HCT116 (cell line): ENCODE measurements at regions not wholly inside any gene's neighbourhood (a gene's known extent, or its start where the extent isn't known, plus 50 kb on each side); places are given as distances from the start of the nearest gene placed in this dataset.

Experiments used
- ATAC-seq: fragments of 200-7000 bp; cut with Tn5 transposase; 2 replicates; pipeline ENCODE4 v1.9.1; 2020; ENCODE audit warnings: mild to moderate bottlenecking, moderate library complexity
- BruUV-seq: library from RNA; stranded (reverse); fragments of 400-500 nt; replicated peaks from 2 replicates; lab custom pipeline; 2021; lab: Mats Ljungman, UMichigan
- CTCF ChIA-PET: fragments of 300-600 bp; sonication (Branson Sonifier 250); formaldehyde crosslinking; loops from one replicate; lab custom pipeline; 2021; ENCODE audit warnings: antibody characterized with exemption; lab: Charles Lee
- POLR2A ChIA-PET: fragments of 300-600, 350-600 bp; sonication (Branson Sonifier 250); formaldehyde crosslinking; loops from one replicate; lab custom pipeline; 2021; ENCODE audit warnings: antibody characterized with exemption; lab: Charles Lee
- RAD21 ChIA-PET, 2 experiments: fragments of 300-600 bp; sonication (Branson Sonifier 250); formaldehyde crosslinking; loops; one replicate each; lab custom pipeline; 2023; ENCODE audit warnings: low total read pairs in 2 of 2; ENCODE audit not compliant: uncharacterized antibody in 2 of 2, unreplicated experiment in 2 of 2, low non-redundant PET in 1 of 2; lab: Charles Lee
- DNase-seq: peaks from one replicate; pipeline ENCODE4 v3.0.0-alpha.2; 2010; ENCODE audit warnings: low read depth, low spot score
- H2AFZ ChIP-seq: fragments of 200-600 bp; shearing (Covaris generic), sonication (generic); 2 replicates; pipeline ENCODE4 v1.6.1; 2017; ENCODE audit warnings: low read depth, mixed run types, mixed read lengths, antibody characterized with exemption, low read length; ENCODE audit not compliant: poor library complexity, severe bottlenecking
- H3K27ac ChIP-seq: 2 replicates; pipeline ENCODE4 v1.5.1; 2012; ENCODE audit warnings: low read depth, low read length
- H3K27me3 ChIP-seq: fragments of 200-600 bp; sonication (generic); 2 replicates; pipeline ENCODE4 v1.6.1; 2016; ENCODE audit warnings: mixed run types, low read length, mixed read lengths; ENCODE audit not compliant: insufficient read depth
- H3K36me3 ChIP-seq, 2 experiments: fragments of 200-500 bp in 1 of 2; fragments of 200-600 bp in 1 of 2; sonication (Bioruptor generic) in 1 of 2; sonication (generic) in 1 of 2; 2 replicates each; pipeline versions ENCODE4 v1.5.1 to v1.6.1; 2014 to 2016; ENCODE audit warnings: low read length in 2 of 2, inconsistent platforms in 1 of 2, mixed read lengths in 1 of 2, mixed run types in 1 of 2; ENCODE audit not compliant: insufficient read depth in 2 of 2, control insufficient read depth in 1 of 2
- H3K4me1 ChIP-seq, 2 experiments: fragments of 200-600 bp in 1 of 2; sonication (generic) in 1 of 2; 2 replicates each; pipeline versions ENCODE4 v1.5.1 to v1.6.1; 2012 to 2017; ENCODE audit warnings: low read length in 2 of 2, inconsistent platforms in 1 of 2, mild to moderate bottlenecking in 1 of 2, mixed read lengths in 1 of 2, mixed run types in 1 of 2, moderate library complexity in 1 of 2; ENCODE audit not compliant: insufficient read depth in 2 of 2, control insufficient read depth in 1 of 2
- H3K4me2 ChIP-seq: fragments of 200-600 bp; sonication (generic); 2 replicates; pipeline ENCODE4 v1.6.1; 2017; ENCODE audit warnings: mixed run types, low read length, mixed read lengths
- H3K4me3 ChIP-seq, 2 experiments: fragments of 200-600 bp in 1 of 2; sonication (generic) in 1 of 2; replicated peaks in 1 of 2; 2 replicates each; pipeline ENCODE4 v1.5.1; 2011 to 2016; ENCODE audit warnings: low read length in 2 of 2, control low read depth in 1 of 2, low read depth in 1 of 2, mild to moderate bottlenecking in 1 of 2, mixed read lengths in 1 of 2, mixed run types in 1 of 2
- H3K79me2 ChIP-seq: fragments of 200-600 bp; sonication (generic); 2 replicates; pipeline ENCODE4 v1.6.1; 2017; ENCODE audit warnings: mild to moderate bottlenecking, mixed run types, low read length, moderate library complexity, mixed read lengths; ENCODE audit not compliant: insufficient read depth
- H3K9ac ChIP-seq: fragments of 200-600 bp; sonication (generic); 2 replicates; pipeline ENCODE4 v1.6.1; 2016; ENCODE audit warnings: low read length, mixed read lengths
- H3K9me2 ChIP-seq: fragments of 200-600 bp; sonication (generic), shearing (Covaris generic); 2 replicates; pipeline ENCODE4 v1.6.1; 2017; ENCODE audit warnings: mixed run types, mild to moderate bottlenecking, moderate library complexity; ENCODE audit not compliant: insufficient read depth
- H3K9me3 ChIP-seq, 2 experiments: fragments of 200-500 bp in 1 of 2; fragments of 200-600 bp in 1 of 2; sonication (Bioruptor generic) in 1 of 2; sonication (generic) in 1 of 2; 2 replicates each; pipeline ENCODE4 v1.6.1; 2014 to 2017; ENCODE audit warnings: low read length in 2 of 2, mixed read lengths in 2 of 2, inconsistent platforms in 1 of 2, low read depth in 1 of 2, mild to moderate bottlenecking in 1 of 2, mixed run types in 1 of 2, moderate library complexity in 1 of 2; ENCODE audit not compliant: control insufficient read depth in 1 of 2, insufficient read depth in 1 of 2
- H4K20me1 ChIP-seq: fragments of 200-600 bp; sonication (generic), shearing (Covaris generic); 2 replicates; pipeline ENCODE4 v1.6.1; 2017; ENCODE audit warnings: mixed run types, mild to moderate bottlenecking, moderate library complexity; ENCODE audit not compliant: insufficient read depth
- ATF3 ChIP-seq: IDR thresholded peaks from 2 replicates; pipeline ENCODE4 v1.6.1; 2012
- CTCF ChIP-seq, 3 experiments: fragments of 200-600 bp in 1 of 3; sonication (generic) in 1 of 3; IDR thresholded peaks in 2 of 3; conservative IDR thresholded peaks in 1 of 3; 2 replicates each; pipeline ENCODE4 v1.5.1; 2012 to 2017; ENCODE audit warnings: low read depth in 2 of 3, low read length in 2 of 3, antibody characterized with exemption in 1 of 3, borderline replicate concordance in 1 of 3, control low read depth in 1 of 3, mild to moderate bottlenecking in 1 of 3, mixed read lengths in 1 of 3, mixed run types in 1 of 3, moderate library complexity in 1 of 3; ENCODE audit not compliant: insufficient read depth in 1 of 3
- EGR1 ChIP-seq: IDR thresholded peaks from 2 replicates; pipeline ENCODE4 v1.6.1; 2012; ENCODE audit warnings: low read depth
- ELF1 ChIP-seq: IDR thresholded peaks from 2 replicates; pipeline ENCODE4 v1.6.1; 2012; ENCODE audit warnings: low read depth, borderline replicate concordance
- FOSL1 ChIP-seq: IDR thresholded peaks from 2 replicates; pipeline ENCODE4 v1.6.1; 2012; ENCODE audit warnings: low read depth
- MAX ChIP-seq: IDR thresholded peaks from 2 replicates; pipeline ENCODE4 v1.6.1; 2012
- SP1 ChIP-seq: IDR thresholded peaks from 2 replicates; pipeline ENCODE4 v1.6.1; 2012; ENCODE audit warnings: low read depth
- SRF ChIP-seq: IDR thresholded peaks from 2 replicates; pipeline ENCODE4 v1.6.1; 2012; ENCODE audit warnings: low read depth
- intact Hi-C: fragments of 100-400 bp; cut with micrococcal nuclease; formaldehyde crosslinking; loops from 2 replicates; pipeline ENCODE4 v1.10.0; 2022
- TF ChIP-seq, protein P1 (sequence below): IDR thresholded peaks from 2 replicates; pipeline ENCODE4 v1.6.1; 2011; ENCODE audit warnings: mild to moderate bottlenecking, low read length, moderate library complexity; ENCODE audit not compliant: insufficient replicate concordance; ENCODE audit errors: extremely low read depth

DNA sequence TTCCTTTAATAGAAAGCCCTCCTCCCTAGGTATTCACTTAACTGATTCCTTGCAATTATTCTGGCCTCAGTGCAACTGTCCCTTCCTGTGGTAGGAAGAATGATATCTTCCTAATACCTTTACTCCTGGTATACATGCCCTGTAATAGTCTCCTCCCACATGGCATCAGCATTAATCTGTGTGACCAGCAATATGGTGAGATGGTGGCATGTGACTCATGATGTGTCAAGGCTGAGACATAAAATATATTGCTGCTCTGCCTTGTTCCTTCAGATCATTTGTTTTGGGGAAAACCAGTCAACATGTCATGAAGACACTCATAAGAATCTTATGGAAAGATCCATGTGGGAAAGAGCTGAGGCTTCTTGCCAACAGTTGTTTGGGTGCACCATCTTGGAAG lies 149.1 kb upstream of the TRPM3 start:
- DNase-seq (no peak), ATAC-seq (no peak)
- Histone ChIP-seq H3K27ac (no peak overlapping the region), H2AFZ (no peak overlapping the region), H3K9me2 (no peaks in the 10 kb centered on the region), H3K36me3 (no peaks in the 10 kb centered on the region), H3K4me2 (no peak overlapping the region), H3K79me2 (no peaks in the 10 kb centered on the region), H3K27me3 (0 out of 2 replicates have a peak, but pooled peaks cover 15% of the 10 kb centered on the region), H3K9ac (no peak overlapping the region), H3K9me3 (no peaks in the 10 kb centered on the region), H3K4me1 (no peaks in the 10 kb centered on the region), H3K4me3 (no peak overlapping the region), H4K20me1 (no peaks in the 10 kb centered on the region)
- TF ChIP-seq MAX = no peak
- TF ChIP-seq EGR1 = no peak
- no peak for TF ChIP-seq ELF1
- no peak for TF ChIP-seq CTCF (IDR thresholded peaks at IDR 0.05 in 2 of 3, conservative IDR thresholded peaks at IDR 0.05 in 1 of 3; ENCODE audit: borderline replicate concordance in 1 of 3, insufficient read depth in 1 of 3, low read depth in 2 of 3, low read length in 2 of 3)
- no peak for TF ChIP-seq FOSL1
- TF ChIP-seq ATF3 = no peak
- TF ChIP-seq, protein P1, sequence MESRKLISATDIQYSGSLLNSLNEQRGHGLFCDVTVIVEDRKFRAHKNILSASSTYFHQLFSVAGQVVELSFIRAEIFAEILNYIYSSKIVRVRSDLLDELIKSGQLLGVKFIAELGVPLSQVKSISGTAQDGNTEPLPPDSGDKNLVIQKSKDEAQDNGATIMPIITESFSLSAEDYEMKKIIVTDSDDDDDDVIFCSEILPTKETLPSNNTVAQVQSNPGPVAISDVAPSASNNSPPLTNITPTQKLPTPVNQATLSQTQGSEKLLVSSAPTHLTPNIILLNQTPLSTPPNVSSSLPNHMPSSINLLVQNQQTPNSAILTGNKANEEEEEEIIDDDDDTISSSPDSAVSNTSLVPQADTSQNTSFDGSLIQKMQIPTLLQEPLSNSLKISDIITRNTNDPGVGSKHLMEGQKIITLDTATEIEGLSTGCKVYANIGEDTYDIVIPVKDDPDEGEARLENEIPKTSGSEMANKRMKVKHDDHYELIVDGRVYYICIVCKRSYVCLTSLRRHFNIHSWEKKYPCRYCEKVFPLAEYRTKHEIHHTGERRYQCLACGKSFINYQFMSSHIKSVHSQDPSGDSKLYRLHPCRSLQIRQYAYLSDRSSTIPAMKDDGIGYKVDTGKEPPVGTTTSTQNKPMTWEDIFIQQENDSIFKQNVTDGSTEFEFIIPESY = no peak
- TF ChIP-seq SRF = no peak
- no peak for TF ChIP-seq SP1
- RAD21 ChIA-PET = no interaction called here
- CTCF ChIA-PET = interaction anchor here (1.1 kb wide), 1 partner anchor 14 kb away, joined by 4 read pairs; no protein-coding TSS in a partner anchor
- no TSS peak for BruUV-seq
- intact Hi-C loops = no loop called here
- POLR2A ChIA-PET = no interaction called here
